ENCODE measurements at regions not wholly inside any gene's neighbourhood (a gene's known extent, or its start where the extent isn't known, plus 50 kb on each side); places are given as distances from the start of the nearest gene placed in this dataset.

DNA sequence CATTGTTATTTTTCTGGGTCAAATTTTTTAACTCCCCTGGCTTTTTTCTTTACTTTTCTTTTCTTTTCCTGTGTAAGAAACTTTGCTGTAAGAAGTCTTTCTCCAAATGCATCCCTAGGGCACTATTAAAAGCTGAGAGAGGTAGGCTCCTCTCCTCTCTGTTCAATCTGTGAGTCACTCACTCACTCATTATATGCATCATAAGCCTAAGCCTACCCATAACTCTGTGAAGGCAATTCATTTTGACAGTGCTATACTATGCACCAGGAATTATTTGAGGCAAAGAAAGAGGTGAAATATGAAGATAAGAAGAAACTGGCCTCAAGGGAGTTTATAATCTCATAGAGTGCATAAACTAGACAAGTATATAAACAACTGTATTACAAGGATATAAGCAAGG is 67.9 kb upstream of the PRR16 start:
- no peaks in the 10 kb centered on the region for H3K4me1 ChIP-seq
- CTCF ChIA-PET = no interaction called here
- POLR2A ChIA-PET = no interaction called here
- no peak for FAIRE-seq
- H3K4me2 ChIP-seq = no peak overlapping the region
- no peak overlapping the region for H3K4me3 ChIP-seq
- no peak for TF ChIP-seq MAFK (IDR thresholded peaks at IDR 0.05; ENCODE audit: partially characterized antibody)
- no peak for TF ChIP-seq JUN (IDR thresholded peaks at IDR 0.05)
- TF ChIP-seq CBX8 (IDR thresholded peaks at IDR 0.05) = no peak
- no peak for TF ChIP-seq RNF2 (IDR thresholded peaks at IDR 0.05; ENCODE audit: borderline replicate concordance, low read depth)
- TF ChIP-seq POLR2A (IDR thresholded peaks at IDR 0.05; ENCODE audit: low read length) = no peak
- TF ChIP-seq JUNB (IDR thresholded peaks at IDR 0.05) = no peak
- no peak for TF ChIP-seq CHD2 (IDR thresholded peaks at IDR 0.05; ENCODE audit: low read length, partially characterized antibody)
- no peak for TF ChIP-seq KDM5A (IDR thresholded peaks at IDR 0.05)
- TF ChIP-seq CEBPB (IDR thresholded peaks at IDR 0.05) = no peak
- no peak for TF ChIP-seq PHF8 (IDR thresholded peaks at IDR 0.05; ENCODE audit: borderline replicate concordance, low read depth)
- TF ChIP-seq, protein P1, sequence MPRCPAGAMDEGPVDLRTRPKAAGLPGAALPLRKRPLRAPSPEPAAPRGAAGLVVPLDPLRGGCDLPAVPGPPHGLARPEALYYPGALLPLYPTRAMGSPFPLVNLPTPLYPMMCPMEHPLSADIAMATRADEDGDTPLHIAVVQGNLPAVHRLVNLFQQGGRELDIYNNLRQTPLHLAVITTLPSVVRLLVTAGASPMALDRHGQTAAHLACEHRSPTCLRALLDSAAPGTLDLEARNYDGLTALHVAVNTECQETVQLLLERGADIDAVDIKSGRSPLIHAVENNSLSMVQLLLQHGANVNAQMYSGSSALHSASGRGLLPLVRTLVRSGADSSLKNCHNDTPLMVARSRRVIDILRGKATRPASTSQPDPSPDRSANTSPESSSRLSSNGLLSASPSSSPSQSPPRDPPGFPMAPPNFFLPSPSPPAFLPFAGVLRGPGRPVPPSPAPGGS (IDR thresholded peaks at IDR 0.05) = no peak
- no peak for TF ChIP-seq EP300 (IDR thresholded peaks at IDR 0.05)
- no peaks in the 10 kb centered on the region for H3K9me3 ChIP-seq
- no peak for ATAC-seq
- no peak overlapping the region for H3K27ac ChIP-seq
- DNase-seq (ENCODE audit: low read depth in 1 of 2, low spot score in 1 of 2) = no peak

DNA sequence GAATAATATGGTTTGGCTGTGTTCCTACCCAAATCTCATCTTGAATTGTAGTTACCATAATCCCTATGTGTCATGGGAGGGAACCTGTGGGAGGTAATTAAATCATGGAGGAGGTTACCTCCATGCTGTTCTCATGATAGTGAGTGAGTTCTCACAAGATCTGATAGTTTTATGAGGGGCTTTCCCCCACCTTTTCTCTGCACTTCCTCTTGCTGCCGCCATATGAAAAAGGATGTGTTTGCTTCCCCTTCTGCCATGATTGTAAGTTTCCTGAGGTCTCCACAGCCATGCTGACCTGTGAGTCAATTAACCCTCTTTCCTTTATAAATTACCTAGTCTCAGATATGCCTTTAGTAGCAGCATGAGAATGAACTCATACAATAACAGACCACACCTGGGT is 63.7 kb upstream of the PRR16 start:
- ChIA-PET POLR2A (no interaction called here), CTCF (no interaction called here)
- no peak overlapping the region for H3K27ac ChIP-seq
- TF ChIP-seq RFX5 (IDR thresholded peaks at IDR 0.05) = no peak
- no peak for TF ChIP-seq GATA3 (IDR thresholded peaks at IDR 0.05; ENCODE audit: borderline replicate concordance)
- no peak for TF ChIP-seq SMC3 (IDR thresholded peaks at IDR 0.05)
- no peak for TF ChIP-seq FOSB (CRISPR knock-in tag; IDR thresholded peaks at IDR 0.05)
- no peak for TF ChIP-seq RAD21 (conservative IDR thresholded peaks at IDR 0.05 in 1 of 2, IDR thresholded peaks at IDR 0.05 in 1 of 2)
- TF ChIP-seq HOXB5 (CRISPR knock-in tag; IDR thresholded peaks at IDR 0.05) = no peak
- TF ChIP-seq, protein P1 (IDR thresholded peaks at IDR 0.05) = no peak
- no peak for TF ChIP-seq NFE2L2 (conservative IDR thresholded peaks at IDR 0.05; ENCODE audit: low read length)
- TF ChIP-seq EP300 (IDR thresholded peaks at IDR 0.05) = no peak
- TF ChIP-seq NR3C1 (IDR thresholded peaks at IDR 0.05) = no peak
- TF ChIP-seq, protein P2, sequence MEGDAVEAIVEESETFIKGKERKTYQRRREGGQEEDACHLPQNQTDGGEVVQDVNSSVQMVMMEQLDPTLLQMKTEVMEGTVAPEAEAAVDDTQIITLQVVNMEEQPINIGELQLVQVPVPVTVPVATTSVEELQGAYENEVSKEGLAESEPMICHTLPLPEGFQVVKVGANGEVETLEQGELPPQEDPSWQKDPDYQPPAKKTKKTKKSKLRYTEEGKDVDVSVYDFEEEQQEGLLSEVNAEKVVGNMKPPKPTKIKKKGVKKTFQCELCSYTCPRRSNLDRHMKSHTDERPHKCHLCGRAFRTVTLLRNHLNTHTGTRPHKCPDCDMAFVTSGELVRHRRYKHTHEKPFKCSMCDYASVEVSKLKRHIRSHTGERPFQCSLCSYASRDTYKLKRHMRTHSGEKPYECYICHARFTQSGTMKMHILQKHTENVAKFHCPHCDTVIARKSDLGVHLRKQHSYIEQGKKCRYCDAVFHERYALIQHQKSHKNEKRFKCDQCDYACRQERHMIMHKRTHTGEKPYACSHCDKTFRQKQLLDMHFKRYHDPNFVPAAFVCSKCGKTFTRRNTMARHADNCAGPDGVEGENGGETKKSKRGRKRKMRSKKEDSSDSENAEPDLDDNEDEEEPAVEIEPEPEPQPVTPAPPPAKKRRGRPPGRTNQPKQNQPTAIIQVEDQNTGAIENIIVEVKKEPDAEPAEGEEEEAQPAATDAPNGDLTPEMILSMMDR (IDR thresholded peaks at IDR 0.05) = no peak
- TF ChIP-seq, protein P3, sequence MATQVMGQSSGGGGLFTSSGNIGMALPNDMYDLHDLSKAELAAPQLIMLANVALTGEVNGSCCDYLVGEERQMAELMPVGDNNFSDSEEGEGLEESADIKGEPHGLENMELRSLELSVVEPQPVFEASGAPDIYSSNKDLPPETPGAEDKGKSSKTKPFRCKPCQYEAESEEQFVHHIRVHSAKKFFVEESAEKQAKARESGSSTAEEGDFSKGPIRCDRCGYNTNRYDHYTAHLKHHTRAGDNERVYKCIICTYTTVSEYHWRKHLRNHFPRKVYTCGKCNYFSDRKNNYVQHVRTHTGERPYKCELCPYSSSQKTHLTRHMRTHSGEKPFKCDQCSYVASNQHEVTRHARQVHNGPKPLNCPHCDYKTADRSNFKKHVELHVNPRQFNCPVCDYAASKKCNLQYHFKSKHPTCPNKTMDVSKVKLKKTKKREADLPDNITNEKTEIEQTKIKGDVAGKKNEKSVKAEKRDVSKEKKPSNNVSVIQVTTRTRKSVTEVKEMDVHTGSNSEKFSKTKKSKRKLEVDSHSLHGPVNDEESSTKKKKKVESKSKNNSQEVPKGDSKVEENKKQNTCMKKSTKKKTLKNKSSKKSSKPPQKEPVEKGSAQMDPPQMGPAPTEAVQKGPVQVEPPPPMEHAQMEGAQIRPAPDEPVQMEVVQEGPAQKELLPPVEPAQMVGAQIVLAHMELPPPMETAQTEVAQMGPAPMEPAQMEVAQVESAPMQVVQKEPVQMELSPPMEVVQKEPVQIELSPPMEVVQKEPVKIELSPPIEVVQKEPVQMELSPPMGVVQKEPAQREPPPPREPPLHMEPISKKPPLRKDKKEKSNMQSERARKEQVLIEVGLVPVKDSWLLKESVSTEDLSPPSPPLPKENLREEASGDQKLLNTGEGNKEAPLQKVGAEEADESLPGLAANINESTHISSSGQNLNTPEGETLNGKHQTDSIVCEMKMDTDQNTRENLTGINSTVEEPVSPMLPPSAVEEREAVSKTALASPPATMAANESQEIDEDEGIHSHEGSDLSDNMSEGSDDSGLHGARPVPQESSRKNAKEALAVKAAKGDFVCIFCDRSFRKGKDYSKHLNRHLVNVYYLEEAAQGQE (IDR thresholded peaks at IDR 0.05) = no peak
- TF ChIP-seq HEYL (CRISPR knock-in tag; IDR thresholded peaks at IDR 0.05) = no peak
- TF ChIP-seq, protein P4, sequence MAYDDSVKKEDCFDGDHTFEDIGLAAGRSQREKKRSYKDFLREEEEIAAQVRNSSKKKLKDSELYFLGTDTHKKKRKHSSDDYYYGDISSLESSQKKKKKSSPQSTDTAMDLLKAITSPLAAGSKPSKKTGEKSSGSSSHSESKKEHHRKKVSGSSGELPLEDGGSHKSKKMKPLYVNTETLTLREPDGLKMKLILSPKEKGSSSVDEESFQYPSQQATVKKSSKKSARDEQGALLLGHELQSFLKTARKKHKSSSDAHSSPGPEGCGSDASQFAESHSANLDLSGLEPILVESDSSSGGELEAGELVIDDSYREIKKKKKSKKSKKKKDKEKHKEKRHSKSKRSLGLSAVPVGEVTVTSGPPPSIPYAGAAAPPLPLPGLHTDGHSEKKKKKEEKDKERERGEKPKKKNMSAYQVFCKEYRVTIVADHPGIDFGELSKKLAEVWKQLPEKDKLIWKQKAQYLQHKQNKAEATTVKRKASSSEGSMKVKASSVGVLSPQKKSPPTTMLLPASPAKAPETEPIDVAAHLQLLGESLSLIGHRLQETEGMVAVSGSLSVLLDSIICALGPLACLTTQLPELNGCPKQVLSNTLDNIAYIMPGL (CRISPR knock-in tag; IDR thresholded peaks at IDR 0.05; ENCODE audit: borderline replicate concordance) = no peak
- TF ChIP-seq RCOR1 (IDR thresholded peaks at IDR 0.05; ENCODE audit: low read depth, low read length) = no peak
- no peak for DNase-seq (ENCODE audit: low read depth in 1 of 2, low spot score in 1 of 2)
- 23% methylated on average over 1 of the region's 1 CpG for WGBS (ENCODE audit: missing lambda C conversion rate)
- H3K4me1 ChIP-seq = no peaks in the 10 kb centered on the region
- FAIRE-seq = no peak
- no peaks in the 10 kb centered on the region for H3K9me3 ChIP-seq
- ATAC-seq = no peak
- no peak overlapping the region for H3K4me2 ChIP-seq
- H3K4me3 ChIP-seq = no peak overlapping the region

Measured in A549 (cell line).